Right renal cortex interstitium (tissue), 3 donors: ENCODE measurements at regions not wholly inside any gene's neighbourhood (a gene's known extent, or its start where the extent isn't known, plus 50 kb on each side); places are given as distances from the start of the nearest gene placed in this dataset.
"Not testable (repeated sequence)": the region's sequence is repeated elsewhere in the genome, so short reads cannot be mapped to it uniquely, and the experiment has no call there.

Experiments used
- DNase-seq, 3 donors: peaks; one replicate each; pipeline ENCODE4 v3.0.0-alpha.2; 2013; ENCODE audit warnings: low read depth in 3 of 3, low spot score in 2 of 3

- DNase-seq: no peak
Measured at GRCh38 chr4:103499094-103499493, 220.7 kb downstream of the TACR3 start.

DNA sequence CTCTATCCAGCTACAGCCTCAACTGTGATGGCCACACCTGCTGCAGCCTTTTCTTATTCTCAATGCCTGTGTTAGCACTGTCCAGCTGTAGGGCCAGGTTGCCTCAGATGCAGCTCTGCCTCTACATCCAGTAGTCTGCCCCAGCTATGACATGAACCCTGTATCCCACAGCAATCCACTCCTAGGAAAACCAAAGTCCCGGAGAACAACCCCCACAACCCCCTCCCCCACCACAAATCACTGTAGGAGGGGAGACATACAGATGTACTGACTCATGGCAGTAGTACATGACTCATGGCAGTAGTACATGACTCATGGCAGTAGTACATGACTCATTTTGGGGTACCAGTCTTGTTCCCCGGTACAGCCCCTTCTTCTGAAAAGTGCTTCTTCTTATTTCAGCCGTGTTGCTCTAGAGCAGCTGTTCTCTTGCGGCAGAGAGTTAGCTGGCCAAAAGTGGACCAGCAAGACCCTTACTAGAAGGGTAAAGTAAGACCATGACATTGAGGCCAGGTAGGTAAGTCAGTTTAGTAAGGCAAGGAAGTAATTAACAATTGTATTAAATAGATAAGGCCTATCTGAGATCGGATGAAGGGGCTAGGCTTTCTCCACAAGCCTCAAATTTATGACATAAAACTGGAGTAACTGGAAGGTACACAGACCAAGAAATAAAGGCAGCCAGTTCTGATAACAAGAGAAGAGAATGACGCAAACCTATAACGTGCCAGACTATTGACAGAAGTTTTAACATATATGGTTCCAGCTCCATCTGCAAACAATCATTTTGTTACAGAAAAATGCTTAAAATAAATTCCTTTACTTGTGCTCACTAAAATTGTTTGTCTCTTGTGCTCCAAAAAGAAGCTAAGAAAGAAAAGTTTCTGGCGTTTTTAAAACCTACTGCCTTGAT, 221.4 kb downstream of the TACR3 start:
- DNase-seq: no peak

DNA sequence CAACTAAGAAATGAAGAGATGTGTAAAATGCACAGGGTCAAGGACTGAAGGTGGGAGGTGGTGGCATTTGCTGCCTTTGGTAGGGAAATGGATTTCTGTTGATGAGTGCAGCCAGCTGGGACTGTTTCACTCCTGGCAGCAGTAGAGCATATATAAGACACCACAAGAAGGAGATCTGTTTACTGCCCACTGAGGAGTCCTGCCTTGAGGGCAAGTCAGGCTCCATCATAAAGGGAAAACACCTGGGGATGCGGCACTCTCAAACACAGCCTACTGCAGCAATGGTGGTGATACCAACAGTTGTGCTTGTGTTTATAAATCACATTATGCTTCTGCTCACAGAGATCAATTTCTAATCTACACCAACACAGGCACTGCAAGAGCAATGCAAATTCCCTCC, 222.1 kb downstream of the TACR3 start:
- DNase-seq: no peak

DNA sequence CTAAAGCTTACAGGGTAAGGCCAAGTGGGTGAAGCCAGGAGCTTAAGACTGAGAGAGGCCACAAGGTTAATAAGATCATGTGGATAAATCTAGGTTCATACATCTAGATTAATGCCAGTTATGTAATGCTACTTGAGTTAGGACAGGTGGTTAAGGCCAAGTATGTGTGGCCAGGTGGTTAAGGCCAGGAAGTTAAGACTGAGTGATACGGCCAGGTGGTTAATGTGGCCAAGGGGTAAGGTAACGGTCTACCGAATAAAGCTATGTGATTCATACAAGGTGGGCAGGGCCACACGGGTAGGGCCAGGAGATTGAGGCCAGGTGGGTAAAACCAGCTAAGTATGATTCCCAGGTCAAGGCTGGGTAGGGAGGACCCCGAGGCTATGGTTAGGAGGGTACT, 223.0 kb downstream of the TACR3 start:
- DNase-seq: no peak

DNA sequence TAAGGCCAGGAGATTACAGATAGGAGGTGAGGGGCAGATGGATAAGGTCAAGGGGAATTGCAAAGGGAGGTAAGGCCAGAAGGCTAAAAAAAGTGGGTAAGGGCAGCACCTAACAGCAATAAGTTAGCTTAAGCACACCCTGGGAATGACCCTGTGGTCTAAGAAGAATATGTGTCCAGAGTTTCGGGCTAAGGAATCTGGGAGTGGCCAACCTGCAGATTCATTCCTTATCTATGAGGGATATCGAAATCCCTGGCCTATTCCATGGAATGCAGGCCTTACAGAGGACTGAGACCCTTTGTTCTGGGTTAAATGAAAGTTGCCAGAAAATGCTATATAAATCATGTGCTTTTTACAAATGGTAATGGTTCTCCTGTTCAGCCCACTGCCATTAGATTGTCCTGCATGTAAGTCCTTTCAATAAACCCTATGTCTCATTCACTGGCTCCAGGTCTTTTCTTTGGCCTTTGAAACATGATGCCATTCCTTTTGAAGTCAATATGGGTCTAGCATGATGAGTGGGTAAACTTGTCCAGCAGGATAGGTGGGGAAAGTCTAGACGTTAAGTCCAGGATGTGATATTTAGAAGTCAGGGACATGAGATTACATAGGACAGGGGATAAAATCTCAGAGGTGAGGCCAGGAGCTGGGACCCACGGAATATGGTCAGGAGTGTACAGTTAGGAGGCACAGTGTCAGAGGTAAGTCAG, 226.2 kb downstream of the TACR3 start:
- DNase-seq: no peak

DNA sequence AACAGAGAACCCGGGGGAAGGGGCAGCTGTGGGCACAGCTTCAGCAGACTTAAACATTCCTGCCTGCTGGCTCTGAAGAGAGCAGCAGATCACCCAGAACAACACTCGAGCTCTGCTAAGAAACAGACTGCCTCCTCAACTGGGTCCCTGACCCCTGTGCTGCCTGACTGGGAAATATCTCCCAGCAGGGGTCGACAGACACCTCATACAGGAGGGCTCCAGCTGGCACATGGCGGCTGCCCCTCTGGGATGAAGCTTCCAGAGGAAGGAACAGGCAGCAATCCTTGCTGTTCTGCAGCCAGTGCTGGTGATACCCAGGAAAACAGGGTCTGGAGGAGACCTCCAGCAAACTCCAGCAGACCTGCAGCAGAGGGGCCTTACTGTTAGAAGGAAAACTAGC, 234.5 kb downstream of the TACR3 start:
- not testable (repeated sequence) for DNase-seq

DNA sequence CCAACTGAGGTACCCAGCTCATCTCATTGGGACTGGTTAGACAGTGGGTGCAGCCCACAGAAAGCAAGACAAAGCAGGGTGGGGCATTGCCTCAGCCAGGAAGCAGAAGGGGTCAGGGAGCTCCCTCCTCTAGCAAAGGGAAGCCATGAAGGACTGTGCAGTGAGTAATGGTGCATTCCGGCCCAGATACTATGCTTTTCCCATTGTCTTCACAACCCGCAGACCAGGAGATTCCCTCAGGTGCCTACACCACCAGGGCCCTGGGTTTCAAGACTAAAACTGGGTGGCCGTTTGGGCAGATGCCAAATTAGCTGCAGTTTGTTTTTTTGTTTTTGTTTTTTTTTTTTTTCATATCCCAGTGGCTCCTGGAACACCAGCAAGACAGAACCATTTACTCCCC, 235.3 kb downstream of the TACR3 start:
- DNase-seq: no peak

- no peak for DNase-seq
Measured at GRCh38 chr4:103482893-103483292, 236.9 kb downstream of the TACR3 start.

- DNase-seq: no peak
Measured at GRCh38 chr4:103482471-103482870, 237.3 kb downstream of the TACR3 start.

- DNase-seq: no peak
Measured at GRCh38 chr4:103478734-103479133, 241.1 kb downstream of the TACR3 start.

GRCh38 chr4:103478210-103478609, 241.6 kb downstream of the TACR3 start:
- no peak for DNase-seq

DNA sequence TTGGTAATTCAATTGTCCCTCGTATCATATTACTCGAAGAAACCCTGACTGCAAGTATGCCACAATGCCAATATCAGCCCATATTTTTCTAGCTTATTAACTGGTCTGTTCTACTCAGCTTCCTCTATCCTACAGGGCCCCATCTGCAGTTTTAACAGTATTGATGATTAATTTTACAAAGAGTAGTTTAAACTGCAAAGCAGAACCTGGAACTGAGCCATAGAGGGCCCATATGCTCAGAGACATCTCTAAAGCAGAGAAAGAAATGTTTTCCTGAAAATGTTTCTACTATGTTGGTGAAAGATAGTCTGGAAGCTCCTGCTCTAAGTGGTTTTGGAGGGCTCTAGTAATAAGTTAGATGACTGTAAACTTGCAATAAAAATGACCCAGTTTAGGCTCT, 259.4 kb upstream of the CENPE start:
- DNase-seq: no peak

DNA sequence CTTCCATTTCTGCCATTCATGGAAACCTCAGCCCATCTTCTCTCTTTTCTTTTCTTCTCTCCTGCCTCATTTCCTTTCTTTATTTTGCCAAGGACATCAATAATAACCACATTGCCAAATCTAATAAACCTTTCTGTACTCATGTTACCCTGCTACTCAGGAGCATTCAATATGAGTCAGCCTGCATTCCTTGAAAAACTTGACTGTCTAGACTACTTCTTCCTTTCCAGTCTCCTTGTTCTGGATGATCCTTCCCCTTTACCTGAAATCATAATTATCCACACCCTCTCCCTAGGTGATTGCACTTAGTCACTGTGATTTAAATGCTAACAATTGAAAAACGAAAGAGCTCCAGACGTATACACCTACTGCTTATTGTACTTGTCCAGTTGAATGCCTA, 253.2 kb upstream of the CENPE start:
- no peak for DNase-seq

DNA sequence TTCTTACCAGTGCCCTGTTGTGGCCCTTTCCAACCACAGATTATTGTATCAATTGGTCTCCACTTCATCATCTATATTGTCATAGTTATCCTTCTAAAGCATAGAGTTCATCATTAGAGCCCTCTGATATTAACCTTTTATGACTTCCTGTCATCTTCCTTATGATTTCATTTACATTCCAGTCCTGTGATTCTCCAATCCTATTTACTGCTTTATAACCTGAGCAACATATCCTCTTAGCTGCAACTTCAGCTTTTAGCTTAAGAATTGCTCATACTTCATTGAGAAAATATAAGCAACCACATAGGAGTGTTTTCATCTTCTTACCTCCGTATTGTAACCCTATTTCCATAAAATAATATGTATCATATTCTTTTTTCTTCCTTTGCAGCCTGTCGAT, 252.6 kb upstream of the CENPE start:
- no peak for DNase-seq

DNA sequence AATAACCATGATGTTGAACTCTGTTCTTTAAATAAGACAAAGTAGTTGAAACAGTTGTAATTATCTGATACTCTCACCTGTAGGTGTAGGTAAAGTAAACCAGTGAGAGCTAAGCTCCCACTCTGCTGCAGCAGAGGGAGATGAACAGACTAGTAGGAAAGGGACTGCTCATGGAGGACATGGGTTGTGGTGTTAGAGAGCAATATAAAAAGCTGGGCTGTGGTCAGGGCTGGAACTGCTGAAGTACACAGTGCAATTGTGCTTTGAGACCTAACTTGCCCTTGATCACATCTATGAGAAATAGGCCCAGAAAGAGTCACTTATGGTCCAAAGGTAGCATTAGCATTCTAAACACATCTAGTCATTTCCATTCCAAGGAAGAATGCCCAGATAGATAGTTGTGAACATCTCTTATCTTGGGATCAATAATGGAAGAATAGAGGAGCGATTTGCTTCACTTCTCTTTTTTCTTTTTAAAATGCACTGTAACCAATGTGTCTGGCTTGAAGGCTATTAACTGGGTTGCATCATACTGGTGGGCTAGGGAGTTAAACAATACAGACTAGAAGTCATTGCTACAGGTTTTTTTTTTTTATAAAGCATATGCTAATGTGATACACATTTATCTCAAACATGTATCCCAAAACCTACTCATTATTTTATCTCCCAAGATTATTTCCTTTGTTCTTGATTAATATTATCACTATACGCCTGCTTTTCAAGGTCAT, 251.3 kb upstream of the CENPE start:
- DNase-seq: no peak

DNA sequence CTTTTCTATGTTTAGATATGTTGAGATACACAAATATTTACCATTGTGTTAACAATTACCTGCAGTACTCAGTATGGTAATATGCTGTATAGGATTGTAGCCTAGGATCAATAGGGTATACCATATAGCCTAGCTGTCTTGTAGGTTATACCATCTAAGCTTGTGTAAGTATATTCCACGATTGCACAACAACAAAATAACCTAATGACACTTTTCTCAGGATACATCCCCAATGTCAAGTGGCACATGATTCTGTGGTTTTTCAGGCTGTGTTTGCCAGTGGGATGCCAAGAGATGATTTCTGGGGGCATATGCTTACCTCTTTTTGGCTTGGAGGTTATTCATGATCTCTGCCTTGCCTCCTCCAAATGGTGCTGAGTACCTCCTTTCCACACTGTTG, 247.2 kb upstream of the CENPE start:
- DNase-seq: no peak

GRCh38 chr4:103443324-103443723, 245.2 kb upstream of the CENPE start:
- DNase-seq: no peak

- no peak for DNase-seq
Measured at GRCh38 chr4:103429283-103429682, 231.1 kb upstream of the CENPE start.

GRCh38 chr4:103425406-103425805, 227.3 kb upstream of the CENPE start:
- DNase-seq: no peak

DNA sequence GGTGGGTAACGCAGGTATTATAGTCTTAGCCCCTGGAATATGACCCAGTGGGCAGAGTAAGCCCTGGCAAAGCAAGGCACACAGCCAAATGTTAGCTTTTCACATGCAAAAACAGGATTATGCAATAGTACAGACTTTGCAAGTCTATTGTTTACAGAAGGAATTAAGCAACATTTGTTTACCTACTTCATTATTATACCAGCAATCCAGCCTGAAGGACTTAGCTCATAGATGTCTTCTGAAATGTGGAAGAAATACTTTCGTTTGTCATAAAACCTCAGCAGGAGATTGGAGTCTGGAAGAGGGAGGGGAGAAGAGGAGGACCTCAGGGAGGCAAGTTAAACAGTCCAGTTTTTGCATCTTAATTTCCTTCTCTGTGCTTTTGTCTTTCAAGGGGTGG, 226.7 kb upstream of the CENPE start:
- no peak for DNase-seq

DNA sequence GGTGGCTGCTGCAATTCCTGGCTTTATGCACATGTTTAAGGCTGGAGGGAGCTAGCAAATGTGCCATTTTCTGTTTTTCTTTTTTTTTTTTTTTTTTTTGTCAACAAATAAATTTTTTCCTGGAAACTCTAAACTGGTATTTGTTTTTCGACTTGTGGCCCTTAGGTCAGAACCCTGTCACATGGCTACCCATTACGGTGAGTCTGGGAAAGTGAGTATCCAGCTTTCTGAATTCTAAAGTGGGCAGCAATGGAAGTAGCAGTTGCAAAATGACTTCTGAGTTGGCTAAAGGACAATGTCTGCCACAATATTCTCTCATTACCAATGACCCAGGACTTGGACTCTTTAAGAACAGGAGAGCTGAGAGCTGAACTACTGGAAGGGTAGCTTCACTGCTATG, 225.1 kb upstream of the CENPE start:
- no peak for DNase-seq
